B cell (primary cell): ENCODE measurements at regions not wholly inside any gene's neighbourhood (a gene's known extent, or its start where the extent isn't known, plus 50 kb on each side); places are given as distances from the start of the nearest gene placed in this dataset.

Experiments
- CTCF ChIP-seq: fragments of 200-600 bp; IDR thresholded peaks from one replicate; pipeline ENCODE4 v1.8.0; 2022; ENCODE audit warnings: antibody characterized with exemption, mild to moderate bottlenecking
- EZH2 ChIP-seq: IDR thresholded peaks from 2 replicates; pipeline ENCODE4 v1.6.1; 2012; ENCODE audit warnings: borderline replicate concordance, low read depth, mild to moderate bottlenecking, moderate library complexity, low read length; ENCODE audit not compliant: insufficient read depth, poor library complexity, severe bottlenecking

GRCh38 chr9:117906763-117907162 lies 202.6 kb downstream of the TLR4 start:
- no peak for TF ChIP-seq CTCF
- no peak for TF ChIP-seq EZH2
